HepG2 (cell line): ENCODE measurements at regions not wholly inside any gene's neighbourhood (a gene's known extent, or its start where the extent isn't known, plus 50 kb on each side); places are given as distances from the start of the nearest gene placed in this dataset.

ENCODE experiments used
- BORCS8-MEF2B ChIP-seq: sonication (generic); formaldehyde crosslinking; IDR thresholded peaks from 2 replicates; pipeline ENCODE4 v1.8.0; 2022; ENCODE audit warnings: mild to moderate bottlenecking, missing genetic modification reagents
- EZH2 ChIP-seq: conservative IDR thresholded peaks from 2 replicates; pipeline ENCODE4 v1.6.1; 2012; ENCODE audit warnings: mild to moderate bottlenecking, low read depth, low read length, moderate library complexity
- GATA4 ChIP-seq: sonication (generic); IDR thresholded peaks from 2 replicates; pipeline ENCODE4 v1.6.1; 2016; ENCODE audit warnings: antibody characterized with exemption, low read depth, borderline replicate concordance
- MZF1 ChIP-seq: sonication (generic); formaldehyde crosslinking; IDR thresholded peaks from 2 replicates; pipeline ENCODE4 v1.8.1; 2023; ENCODE audit warnings: mild to moderate bottlenecking, missing genetic modification reagents, borderline replicate concordance
- POLR2AphosphoS5 ChIP-seq: IDR thresholded peaks from 2 replicates; pipeline ENCODE4 v1.6.1; 2012; ENCODE audit warnings: low read depth, low read length
- TF ChIP-seq, protein P1 (sequence below): sonication (generic); formaldehyde crosslinking; IDR thresholded peaks from 2 replicates; pipeline ENCODE4 v1.5.0; 2020; ENCODE audit warnings: mild to moderate bottlenecking, missing genetic modification reagents, moderate library complexity

DNA sequence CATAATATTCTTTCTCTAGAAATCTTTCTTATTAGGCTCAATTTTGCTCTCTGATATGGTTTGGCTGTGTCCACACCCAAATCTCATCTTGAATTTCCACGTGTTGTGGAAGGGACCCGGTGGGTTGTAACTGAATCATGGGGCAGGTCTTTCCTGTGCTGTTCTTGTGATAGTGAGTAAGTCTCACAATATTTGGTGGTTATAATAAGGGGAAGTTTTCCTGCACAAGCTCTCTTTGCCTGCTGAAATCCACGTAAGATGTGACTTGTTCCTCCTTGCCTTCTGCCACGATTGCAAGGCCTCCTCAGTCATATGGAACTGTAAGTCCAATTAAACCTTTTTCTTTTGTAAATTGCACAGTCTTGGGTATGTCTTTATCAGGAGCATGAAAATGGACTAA lies 73.8 kb downstream of the CAVIN2 start:
- TF ChIP-seq BORCS8-MEF2B (CRISPR knock-in tag), result no peak
- no peak for TF ChIP-seq POLR2AphosphoS5
- TF ChIP-seq, protein P1, sequence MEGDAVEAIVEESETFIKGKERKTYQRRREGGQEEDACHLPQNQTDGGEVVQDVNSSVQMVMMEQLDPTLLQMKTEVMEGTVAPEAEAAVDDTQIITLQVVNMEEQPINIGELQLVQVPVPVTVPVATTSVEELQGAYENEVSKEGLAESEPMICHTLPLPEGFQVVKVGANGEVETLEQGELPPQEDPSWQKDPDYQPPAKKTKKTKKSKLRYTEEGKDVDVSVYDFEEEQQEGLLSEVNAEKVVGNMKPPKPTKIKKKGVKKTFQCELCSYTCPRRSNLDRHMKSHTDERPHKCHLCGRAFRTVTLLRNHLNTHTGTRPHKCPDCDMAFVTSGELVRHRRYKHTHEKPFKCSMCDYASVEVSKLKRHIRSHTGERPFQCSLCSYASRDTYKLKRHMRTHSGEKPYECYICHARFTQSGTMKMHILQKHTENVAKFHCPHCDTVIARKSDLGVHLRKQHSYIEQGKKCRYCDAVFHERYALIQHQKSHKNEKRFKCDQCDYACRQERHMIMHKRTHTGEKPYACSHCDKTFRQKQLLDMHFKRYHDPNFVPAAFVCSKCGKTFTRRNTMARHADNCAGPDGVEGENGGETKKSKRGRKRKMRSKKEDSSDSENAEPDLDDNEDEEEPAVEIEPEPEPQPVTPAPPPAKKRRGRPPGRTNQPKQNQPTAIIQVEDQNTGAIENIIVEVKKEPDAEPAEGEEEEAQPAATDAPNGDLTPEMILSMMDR (CRISPR knock-in tag), result no peak
- no peak for TF ChIP-seq EZH2
- no peak for TF ChIP-seq MZF1 (CRISPR knock-in tag)
- TF ChIP-seq GATA4, result no peak
